OCI-LY1 (cell line): ENCODE measurements at regions not wholly inside any gene's neighbourhood (a gene's known extent, or its start where the extent isn't known, plus 50 kb on each side); places are given as distances from the start of the nearest gene placed in this dataset.

ENCODE experiments used
- EZH2 ChIP-seq: fragments of 200-600 bp; sonication (generic), shearing (Covaris generic); IDR thresholded peaks from 2 replicates; pipeline ENCODE4 v1.8.0; 2017; ENCODE audit warnings: borderline replicate concordance, mixed run types, mild to moderate bottlenecking, antibody characterized with exemption, low read length, moderate library complexity, mixed read lengths
- TF ChIP-seq, protein P1 (sequence below): fragments of 200-600 bp; sonication (generic), shearing (Covaris generic); IDR thresholded peaks from 2 replicates; pipeline ENCODE4 v1.5.1; 2017; ENCODE audit warnings: mild to moderate bottlenecking, antibody characterized with exemption, low read length, moderate library complexity, mixed read lengths

DNA sequence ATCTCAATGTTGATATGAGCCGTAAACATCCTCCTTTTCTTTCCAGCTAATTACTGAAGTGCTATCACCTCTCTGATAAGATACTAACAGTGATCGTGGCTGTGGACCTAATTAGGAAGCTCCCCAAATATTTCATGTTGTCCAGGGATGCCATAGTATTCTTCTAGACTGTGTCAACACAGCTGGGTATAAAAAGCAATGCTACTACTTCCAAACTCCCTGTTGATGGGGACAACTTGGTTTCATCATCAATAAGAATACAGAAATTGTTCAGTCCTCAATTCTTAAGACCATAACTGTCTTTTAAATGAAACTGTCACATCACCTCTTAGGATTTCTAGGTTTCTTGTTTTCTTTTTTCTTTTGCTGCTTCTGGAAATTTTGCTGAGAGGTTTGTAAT, 530.6 kb downstream of the TOX3 start:
- TF ChIP-seq, protein P1, sequence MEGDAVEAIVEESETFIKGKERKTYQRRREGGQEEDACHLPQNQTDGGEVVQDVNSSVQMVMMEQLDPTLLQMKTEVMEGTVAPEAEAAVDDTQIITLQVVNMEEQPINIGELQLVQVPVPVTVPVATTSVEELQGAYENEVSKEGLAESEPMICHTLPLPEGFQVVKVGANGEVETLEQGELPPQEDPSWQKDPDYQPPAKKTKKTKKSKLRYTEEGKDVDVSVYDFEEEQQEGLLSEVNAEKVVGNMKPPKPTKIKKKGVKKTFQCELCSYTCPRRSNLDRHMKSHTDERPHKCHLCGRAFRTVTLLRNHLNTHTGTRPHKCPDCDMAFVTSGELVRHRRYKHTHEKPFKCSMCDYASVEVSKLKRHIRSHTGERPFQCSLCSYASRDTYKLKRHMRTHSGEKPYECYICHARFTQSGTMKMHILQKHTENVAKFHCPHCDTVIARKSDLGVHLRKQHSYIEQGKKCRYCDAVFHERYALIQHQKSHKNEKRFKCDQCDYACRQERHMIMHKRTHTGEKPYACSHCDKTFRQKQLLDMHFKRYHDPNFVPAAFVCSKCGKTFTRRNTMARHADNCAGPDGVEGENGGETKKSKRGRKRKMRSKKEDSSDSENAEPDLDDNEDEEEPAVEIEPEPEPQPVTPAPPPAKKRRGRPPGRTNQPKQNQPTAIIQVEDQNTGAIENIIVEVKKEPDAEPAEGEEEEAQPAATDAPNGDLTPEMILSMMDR: no peak
- TF ChIP-seq EZH2: no peak
